Heart left ventricle (tissue), 13 donors: ENCODE measurements at regions not wholly inside any gene's neighbourhood (a gene's known extent, or its start where the extent isn't known, plus 50 kb on each side); places are given as distances from the start of the nearest gene placed in this dataset.

Experiments
- CTCF ChIP-seq, 12 donors: fragments of 200-600 bp; sonication (generic) in 4 of 12; IDR thresholded peaks; one replicate each; pipeline versions ENCODE4 v1.5.0 to v1.8.0; 2018 to 2022; ENCODE audit warnings: antibody characterized with exemption in 12 of 12, mild to moderate bottlenecking in 5 of 12
- POLR2A ChIP-seq, 2 donors: fragments of 450-650 bp; IDR thresholded peaks; one replicate each; pipeline ENCODE4 v1.6.1; 2017; ENCODE audit warnings: antibody characterized with exemption in 2 of 2, mild to moderate bottlenecking in 2 of 2, moderate library complexity in 2 of 2
- donor health status: ischemic (EF 13 %, LVEDD 7.1; RV severe dilation, severe dysfunction).
- donor health status: DM: no; HTN: yes; CAD: no.
- donor health status: DM: no; HTN: no; CAD: no.
- donor health status: ischemic (EF 25% LVEDD 6.9; RV normal size, moderate dysfunction).
- donor health status: ischemic (EF 25% LVEDD 5.7; RV mildly dilated, moderate dysfunction).
- donor health status: ischemic (EF 35%, LVEDD 5.7; RV mildly dilated, moderate dysfunction).
- donor health status: nonischemic (EF 11% LVEDD 7.7; RV severe dilation, severe dysfunction).
- donor health status: DM: yes; HTN: yes; CAD: no.
- donor health status: PGD.
- donor health status: ischemic (EF 29% LVEDD 5.4; RV normal size, mild dysfunction).
- donor health status: nonischemic (EF 23%, LVEDD 6.1; RV moderate dilation, normal function).

- TF ChIP-seq CTCF (IDR thresholded peaks at IDR 0.05) = no peak
- no peak for TF ChIP-seq POLR2A (IDR thresholded peaks at IDR 0.05)
Observed at GRCh38 chr12:115348301-115348700, 664.3 kb upstream of the TBX3 start.
